GM19351 (cell line): ENCODE measurements at regions not wholly inside any gene's neighbourhood (a gene's known extent, or its start where the extent isn't known, plus 50 kb on each side); places are given as distances from the start of the nearest gene placed in this dataset.

Experiments
- ATAC-seq: cut with Tn5 transposase; IDR thresholded peaks from one replicate; pipeline ENCODE4 v1.9.1; 2021; ENCODE audit warnings: mild to moderate bottlenecking, moderate library complexity; ENCODE audit not compliant: unreplicated experiment

- no peak for ATAC-seq
Measured at GRCh38 chr2:150168595-150169236, 318.8 kb downstream of the RND3 start.

GRCh38 chr2:150167711-150168110, 319.8 kb downstream of the RND3 start:
- peak; percentile 97 for ATAC-seq

DNA sequence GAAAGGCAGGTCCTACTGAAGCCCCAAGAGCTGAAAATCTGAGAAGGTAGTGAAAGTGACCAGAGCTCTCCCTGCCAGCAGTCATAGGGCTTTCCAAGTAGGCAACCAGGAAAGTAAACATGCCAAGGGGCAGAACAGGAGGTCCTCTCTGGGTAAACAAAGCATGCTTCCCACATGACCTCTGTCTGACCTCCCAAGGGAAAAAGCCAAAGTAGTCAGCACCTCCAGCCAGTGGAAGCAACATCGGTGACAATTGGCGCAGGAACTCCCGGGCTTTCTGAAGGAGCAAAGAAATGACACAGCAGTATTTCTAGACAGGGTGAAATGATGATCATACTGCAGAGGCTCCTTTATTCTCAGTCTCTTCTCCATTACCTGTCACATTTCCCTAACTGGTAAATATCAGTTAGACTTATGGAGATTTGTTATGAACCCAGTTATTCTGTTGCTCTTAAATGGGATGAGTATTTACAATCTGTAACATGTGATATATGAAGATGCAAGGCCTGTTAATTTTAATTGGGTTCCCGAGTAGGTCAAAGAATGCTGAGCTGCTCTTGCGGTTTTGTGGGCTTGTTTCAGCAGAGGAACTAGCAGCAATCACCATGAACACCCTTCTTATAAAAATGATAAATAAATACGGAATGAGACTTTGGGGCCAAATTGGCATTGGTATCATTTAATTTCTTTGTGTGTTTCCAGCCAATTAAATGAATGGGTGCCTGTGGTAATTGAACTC, 321.0 kb downstream of the RND3 start:
- no peak for ATAC-seq

DNA sequence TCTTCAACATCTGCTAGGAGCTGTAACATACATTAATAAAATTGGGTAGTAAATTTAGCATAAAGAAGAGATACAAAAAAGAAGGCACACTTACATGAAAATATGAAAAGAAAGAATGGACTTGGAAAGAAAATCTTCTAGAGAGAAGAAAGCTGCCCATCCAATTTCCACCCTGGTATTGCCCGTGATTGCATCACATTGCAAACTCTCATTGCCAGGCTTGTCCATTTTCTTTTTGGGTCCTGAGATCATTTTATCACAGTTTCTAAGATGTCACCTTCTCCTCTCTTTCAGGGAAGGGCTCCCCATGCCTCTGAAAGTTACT, 321.5 kb downstream of the RND3 start:
- ATAC-seq: no peak

- ATAC-seq: no peak
Measured at GRCh38 chr2:150165442-150165841, 322.0 kb downstream of the RND3 start.

DNA sequence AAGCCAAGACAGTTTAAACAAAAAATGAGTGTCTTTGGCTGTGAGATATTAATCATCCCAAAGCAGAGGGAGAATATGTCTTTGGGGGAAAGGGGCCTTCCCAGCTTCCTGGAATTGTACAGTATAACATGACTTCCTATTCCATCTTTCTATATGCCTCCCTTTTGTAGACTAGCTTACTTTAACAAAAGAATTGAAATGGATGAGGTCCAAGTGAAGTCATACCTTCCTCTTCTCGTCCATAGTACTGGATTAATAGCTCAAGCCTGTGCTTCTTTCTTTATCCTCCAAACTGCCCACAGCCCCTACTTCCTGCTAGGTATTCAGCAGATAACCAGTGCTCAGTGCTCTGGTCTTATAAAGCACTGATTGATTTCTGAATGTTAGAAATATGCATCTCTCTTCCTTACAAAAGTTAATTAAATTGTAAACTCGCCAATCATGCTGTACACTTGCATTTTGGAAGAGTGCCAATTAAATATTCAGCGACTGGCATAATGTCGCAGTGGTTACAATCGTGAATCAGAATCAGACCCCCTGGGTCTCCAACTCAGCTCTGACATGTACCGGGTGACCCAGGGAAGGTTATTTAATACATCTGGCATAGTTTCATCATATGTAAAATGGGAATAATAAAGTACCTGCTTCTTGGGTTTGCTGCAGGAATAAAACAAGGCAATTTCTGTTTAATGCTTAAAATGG, 325.1 kb downstream of the RND3 start:
- ATAC-seq: no peak

- ATAC-seq: no peak
Measured at GRCh38 chr2:150160058-150160457, 327.4 kb downstream of the RND3 start.

GRCh38 chr2:150159300-150159699, 328.2 kb downstream of the RND3 start:
- ATAC-seq: no peak

- ATAC-seq: no peak
Measured at GRCh38 chr2:150156876-150157275, 330.6 kb downstream of the RND3 start.

DNA sequence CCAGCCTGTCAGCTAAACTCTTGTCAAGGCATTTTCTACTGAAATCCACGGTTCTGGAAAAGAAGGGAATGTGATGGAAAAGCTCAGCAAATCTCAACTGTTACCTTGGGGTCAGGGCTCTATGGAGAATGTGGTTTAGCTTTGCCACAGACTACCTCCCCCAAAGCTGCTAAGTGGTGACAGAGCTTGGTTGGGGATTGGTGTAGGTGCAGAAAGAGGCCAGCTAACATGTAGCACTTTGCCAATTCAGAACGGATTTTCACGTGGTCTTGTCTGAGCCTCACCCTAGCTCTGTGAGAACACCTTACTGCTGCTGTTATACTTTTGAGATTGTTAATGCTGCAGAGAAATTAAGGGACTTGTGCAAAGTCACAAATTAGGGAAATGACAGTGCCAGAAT, 331.1 kb downstream of the RND3 start:
- ATAC-seq: no peak

DNA sequence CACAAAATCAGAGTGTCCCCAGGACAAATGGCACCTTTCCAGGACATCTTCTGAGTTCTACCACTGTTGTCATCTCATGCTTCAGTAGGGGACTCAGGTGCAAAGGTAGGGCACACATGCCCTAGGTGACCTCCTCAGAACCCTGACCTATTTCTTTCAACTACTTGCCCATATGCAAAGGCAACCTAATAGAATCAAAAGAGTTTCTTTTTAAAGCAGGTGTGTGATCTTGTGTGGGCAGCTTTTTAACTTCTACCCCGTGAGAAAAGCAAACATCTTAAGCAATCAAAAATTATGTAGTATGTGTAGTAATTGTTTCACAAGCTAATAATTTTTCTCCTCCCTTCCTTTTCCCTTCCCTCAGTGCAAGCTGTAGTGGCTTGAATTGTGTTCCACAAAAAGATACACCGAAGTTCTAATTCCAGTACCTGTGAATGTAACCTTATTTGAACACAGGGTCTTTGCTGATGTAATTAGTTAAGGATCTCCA, 333.1 kb downstream of the RND3 start:
- no peak for ATAC-seq

DNA sequence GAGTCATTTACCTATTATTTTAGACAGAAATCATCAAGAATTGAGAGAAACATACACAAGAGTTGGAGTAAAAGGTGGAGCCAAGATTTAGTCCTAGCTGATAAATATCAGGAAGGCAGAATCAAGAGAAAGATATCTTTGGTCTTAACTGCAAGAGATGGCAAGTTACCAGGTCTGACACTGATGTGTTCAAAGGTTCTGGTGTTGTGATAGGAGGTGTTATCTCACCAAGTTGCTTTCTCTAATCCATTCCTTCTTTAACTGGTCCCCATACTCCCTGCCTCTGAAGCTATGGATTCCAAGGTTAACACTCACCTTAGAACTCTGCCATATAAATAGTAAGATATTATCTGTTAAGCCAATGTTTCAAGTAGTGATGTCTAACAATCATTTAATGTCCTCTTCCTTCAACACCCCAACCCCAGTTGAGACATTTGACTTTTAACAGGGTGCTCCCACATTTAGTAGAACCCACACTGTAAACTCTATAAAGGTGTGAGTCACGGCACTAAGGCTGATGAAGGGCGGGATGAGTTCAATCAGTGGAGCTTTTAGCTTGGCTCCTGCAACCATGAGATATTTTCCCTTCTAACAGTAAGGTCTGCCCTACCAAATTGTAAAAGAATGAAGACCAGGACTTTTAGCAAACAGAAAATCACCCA, 333.7 kb downstream of the RND3 start:
- no peak for ATAC-seq

DNA sequence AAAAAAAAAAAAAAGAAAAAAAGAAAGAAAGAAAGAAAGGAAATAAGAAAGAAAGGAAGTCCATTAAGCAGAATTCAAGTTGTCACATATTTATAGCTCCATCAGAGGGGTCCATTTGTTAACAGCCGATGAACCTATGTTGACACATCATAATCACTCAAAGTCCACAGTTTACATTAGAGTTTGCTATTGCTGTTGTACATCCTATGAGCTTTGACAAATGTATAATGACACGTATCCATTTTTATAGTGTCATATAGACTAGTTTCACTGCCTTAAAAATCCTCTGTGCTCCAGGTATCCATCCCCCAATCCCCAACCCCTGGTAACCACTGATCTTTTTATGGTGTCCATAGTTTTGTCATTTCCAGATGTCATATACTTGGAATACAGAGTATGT, 335.2 kb downstream of the RND3 start:
- ATAC-seq: no peak

DNA sequence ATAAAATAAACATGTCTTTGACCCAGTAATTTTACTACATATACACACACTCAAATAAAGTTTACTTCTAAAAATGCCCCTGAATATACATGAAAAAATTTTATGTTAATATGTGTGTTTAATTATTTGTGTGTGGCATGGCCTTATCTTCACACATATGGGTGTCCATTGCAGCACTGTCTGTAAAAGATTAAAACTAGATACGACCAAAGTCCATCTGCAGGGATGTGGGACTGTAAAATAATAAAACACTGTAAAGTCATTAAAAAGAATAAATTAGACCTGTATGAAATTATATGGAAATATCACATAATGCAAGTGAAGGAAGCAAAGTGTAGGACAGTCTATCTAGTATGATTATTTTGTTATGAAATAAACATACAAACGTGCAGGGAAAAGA, 337.3 kb downstream of the RND3 start:
- ATAC-seq: no peak

- ATAC-seq: no peak
Measured at GRCh38 chr2:150147889-150148683, 339.4 kb downstream of the RND3 start.

DNA sequence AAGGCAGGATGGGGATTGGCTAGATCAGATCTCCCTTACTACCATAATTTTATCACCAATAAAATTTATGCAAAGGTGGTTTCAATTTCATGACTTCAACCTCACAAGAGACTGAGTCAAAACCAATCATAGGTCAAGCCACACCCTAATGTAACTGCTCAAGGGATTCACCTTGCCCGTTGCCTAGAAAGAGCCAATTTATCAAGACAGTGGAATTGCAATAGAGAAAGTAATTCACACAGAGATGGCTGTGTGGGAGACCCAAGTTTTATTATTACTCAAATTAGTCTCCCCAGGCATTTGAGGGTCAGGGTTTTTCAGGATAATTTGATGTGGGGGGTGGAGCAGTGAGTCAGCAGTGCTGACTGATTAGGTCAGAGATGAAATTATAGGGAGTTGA, 340.6 kb downstream of the RND3 start:
- ATAC-seq: no peak

GRCh38 chr2:150145299-150145692, 342.2 kb downstream of the RND3 start:
- no peak for ATAC-seq

DNA sequence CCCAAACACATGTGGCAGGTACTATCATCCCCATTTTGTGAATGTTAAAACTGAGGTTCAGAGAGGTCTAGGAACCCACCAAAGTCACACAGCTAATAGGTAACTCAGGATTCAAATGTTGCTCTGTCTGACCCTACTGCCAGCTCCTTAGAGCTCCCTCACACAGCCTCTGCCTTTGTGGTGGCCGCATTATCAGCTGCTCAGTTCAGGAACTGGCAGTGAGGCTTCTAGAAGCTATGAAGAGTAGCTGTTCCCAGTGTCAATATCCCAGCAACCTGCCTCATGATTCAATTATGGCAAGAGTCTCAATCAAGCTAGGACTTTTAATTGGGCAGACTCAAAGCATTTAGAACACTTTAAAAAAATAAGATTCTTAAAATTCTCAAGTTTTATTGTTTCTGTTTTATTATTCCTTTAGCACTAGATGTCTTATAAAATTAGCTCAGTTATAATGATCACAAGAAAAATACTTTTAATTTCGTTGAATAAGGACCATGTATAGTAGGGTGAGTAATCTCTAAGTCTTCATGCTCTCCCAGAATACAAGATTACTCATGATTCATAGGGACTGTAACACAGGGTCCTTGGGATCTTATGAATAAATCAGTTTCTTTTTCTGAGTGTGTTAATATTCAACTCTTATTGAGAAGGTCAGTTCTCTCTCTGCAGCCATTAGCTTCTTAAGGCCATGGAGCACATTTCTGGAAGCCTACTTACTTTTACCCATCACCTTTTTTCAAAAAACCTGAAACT, 342.7 kb downstream of the RND3 start:
- no peak for ATAC-seq

DNA sequence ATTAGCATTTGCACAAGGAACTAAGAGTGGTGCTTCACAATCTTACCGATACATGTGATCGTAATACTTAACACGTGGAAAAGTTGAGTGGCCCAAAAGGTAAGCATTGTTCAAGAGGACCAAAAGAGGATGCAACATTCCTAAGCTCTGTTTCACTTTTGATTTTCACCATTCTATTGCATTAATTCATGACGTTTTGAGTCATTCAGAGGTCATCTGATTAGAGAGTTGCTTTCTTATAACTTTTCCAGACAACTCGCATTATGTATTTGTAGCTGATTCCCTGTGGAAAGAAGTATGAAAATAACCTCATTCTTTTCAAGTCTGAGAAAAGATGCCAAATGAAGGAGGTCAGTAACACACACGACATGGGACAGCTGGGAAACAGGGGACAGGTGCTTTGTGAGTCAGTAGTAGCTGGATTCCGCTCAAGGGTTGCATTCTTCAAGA, 344.4 kb downstream of the RND3 start:
- no peak for ATAC-seq

- no peak for ATAC-seq
Measured at GRCh38 chr2:150142561-150142960, 344.9 kb downstream of the RND3 start.
